GM12873 (cell line): ENCODE measurements at regions not wholly inside any gene's neighbourhood (a gene's known extent, or its start where the extent isn't known, plus 50 kb on each side); places are given as distances from the start of the nearest gene placed in this dataset.

Source experiments
- CTCF ChIP-seq: IDR thresholded peaks from 2 replicates; pipeline ENCODE4 v1.5.1; 2012; ENCODE audit warnings: low read depth, mild to moderate bottlenecking, moderate library complexity, low read length, control low read depth; ENCODE audit not compliant: insufficient read depth; ENCODE audit errors: missing control alignments

- TF ChIP-seq CTCF: no peak
These were observed 280.1 kb downstream of the NUP35 start for GRCh38 chr2:183404392-183404791.

- no peak for TF ChIP-seq CTCF
These were observed 284.3 kb downstream of the NUP35 start for GRCh38 chr2:183408562-183408961.

GRCh38 chr2:183409662-183410061, 285.4 kb downstream of the NUP35 start:
- no peak for TF ChIP-seq CTCF

GRCh38 chr2:183416753-183417152, 292.5 kb downstream of the NUP35 start:
- TF ChIP-seq CTCF: no peak

- no peak for TF ChIP-seq CTCF
These were observed 302.6 kb downstream of the NUP35 start for GRCh38 chr2:183426825-183427224.

GRCh38 chr2:183427558-183427957, 303.3 kb downstream of the NUP35 start:
- no peak for TF ChIP-seq CTCF

- TF ChIP-seq CTCF: no peak
These were observed 304.6 kb downstream of the NUP35 start for GRCh38 chr2:183428881-183429280.
